Cardiac muscle cell (in vitro differentiated cells and primary cell): ENCODE measurements at regions not wholly inside any gene's neighbourhood (a gene's known extent, or its start where the extent isn't known, plus 50 kb on each side); places are given as distances from the start of the nearest gene placed in this dataset.

ENCODE experiments used
- DNase-seq, 2 donors: peaks; one replicate each; pipeline versions ENCODE4 v3.0.0 to v3.0.0-alpha.2; 2010 to 2017; ENCODE audit warnings: low read depth in 1 of 2, low spot score in 1 of 2
- H3K27ac ChIP-seq: fragments of 200-600 bp; sonication (generic); 2 replicates; pipeline ENCODE4 v1.5.1; 2016
- H3K27me3 ChIP-seq: fragments of 200-600 bp; sonication (generic); 2 replicates; pipeline ENCODE4 v1.6.0; 2016; ENCODE audit warnings: control low read depth
- H3K36me3 ChIP-seq: fragments of 200-600 bp; sonication (generic); 2 replicates; pipeline ENCODE4 v1.5.1; 2016; ENCODE audit warnings: control low read depth
- H3K4me1 ChIP-seq: fragments of 200-600 bp; sonication (generic); 2 replicates; pipeline ENCODE4 v1.8.1; 2017; ENCODE audit warnings: low read depth, mild to moderate bottlenecking, mixed run types
- H3K4me3 ChIP-seq: fragments of 200-600 bp; sonication (generic); 2 replicates; pipeline ENCODE4 v1.5.1; 2016; ENCODE audit warnings: mild to moderate bottlenecking
- H3K9me3 ChIP-seq: fragments of 200-600 bp; sonication (generic); 2 replicates; pipeline ENCODE4 v1.5.1; 2017; ENCODE audit warnings: low read depth, mild to moderate bottlenecking, control low read depth
- CTCF ChIP-seq: IDR thresholded peaks from 2 replicates; pipeline ENCODE4 v1.5.1; 2012; ENCODE audit warnings: low read depth, mild to moderate bottlenecking, low read length

- no peaks in the 10 kb centered on the region for H3K9me3 ChIP-seq
- no peaks in the 10 kb centered on the region for H3K36me3 ChIP-seq
- H3K27ac ChIP-seq, result no peak overlapping the region
- no peak for DNase-seq
- H3K4me3 ChIP-seq, result no peak overlapping the region
- no peak for TF ChIP-seq CTCF
- no peaks in the 10 kb centered on the region for H3K4me1 ChIP-seq
- H3K27me3 ChIP-seq, result no peaks in the 10 kb centered on the region
Measured at GRCh38 chr13:71339736-71340135, 527.3 kb downstream of the DACH1 start.

GRCh38 chr13:71339005-71339404 lies 528.0 kb downstream of the DACH1 start:
- Histone ChIP-seq H3K27me3 (no peaks in the 10 kb centered on the region), H3K27ac (no peak overlapping the region), H3K9me3 (no peaks in the 10 kb centered on the region), H3K4me3 (no peak overlapping the region), H3K4me1 (no peaks in the 10 kb centered on the region), H3K36me3 (no peaks in the 10 kb centered on the region)
- DNase-seq, result no peak
- no peak for TF ChIP-seq CTCF

- no peak for DNase-seq
- H3K4me1 ChIP-seq, result no peaks in the 10 kb centered on the region
- no peaks in the 10 kb centered on the region for H3K27me3 ChIP-seq
- no peak overlapping the region for H3K27ac ChIP-seq
- no peak for TF ChIP-seq CTCF
- no peaks in the 10 kb centered on the region for H3K9me3 ChIP-seq
- no peak overlapping the region for H3K4me3 ChIP-seq
- H3K36me3 ChIP-seq, result no peaks in the 10 kb centered on the region
Measured at GRCh38 chr13:71338070-71338469, 528.9 kb downstream of the DACH1 start.

GRCh38 chr13:71327266-71327665 lies 539.7 kb downstream of the DACH1 start:
- DNase-seq, result no peak
- Histone ChIP-seq H3K36me3 (no peaks in the 10 kb centered on the region), H3K4me3 (no peak overlapping the region), H3K27me3 (no peaks in the 10 kb centered on the region), H3K27ac (no peak overlapping the region), H3K9me3 (no peaks in the 10 kb centered on the region), H3K4me1 (no peaks in the 10 kb centered on the region)
- TF ChIP-seq CTCF, result no peak

GRCh38 chr13:71325556-71325955 lies 541.4 kb downstream of the DACH1 start:
- TF ChIP-seq CTCF, result no peak
- Histone ChIP-seq H3K9me3 (no peaks in the 10 kb centered on the region), H3K36me3 (no peaks in the 10 kb centered on the region), H3K27me3 (no peaks in the 10 kb centered on the region), H3K4me1 (no peaks in the 10 kb centered on the region), H3K4me3 (no peak overlapping the region), H3K27ac (no peak overlapping the region)
- no peak for DNase-seq

- Histone ChIP-seq H3K27me3 (no peaks in the 10 kb centered on the region), H3K4me3 (no peak overlapping the region), H3K36me3 (no peaks in the 10 kb centered on the region), H3K27ac (no peak overlapping the region), H3K4me1 (no peaks in the 10 kb centered on the region), H3K9me3 (no peaks in the 10 kb centered on the region)
- DNase-seq, result no peak
- no peak for TF ChIP-seq CTCF
Measured at GRCh38 chr13:71323266-71323665, 543.7 kb downstream of the DACH1 start.
